Subcutaneous abdominal adipose tissue (tissue), 5 donors: ENCODE measurements at regions not wholly inside any gene's neighbourhood (a gene's known extent, or its start where the extent isn't known, plus 50 kb on each side); places are given as distances from the start of the nearest gene placed in this dataset.

Experiments used
- H3K27ac ChIP-seq: one replicate; pipeline ENCODE4 v1.7.0; 2013; ENCODE audit warnings: low read depth, mild to moderate bottlenecking, inconsistent platforms, low read length, moderate library complexity
- H3K27me3 ChIP-seq, 5 donors: one replicate each; pipeline ENCODE4 v1.7.0; 2013; ENCODE audit warnings: low read length in 5 of 5, inconsistent platforms in 1 of 5; ENCODE audit not compliant: control insufficient read depth in 5 of 5, insufficient read depth in 4 of 5
- H3K36me3 ChIP-seq, 5 donors: one replicate each; pipeline ENCODE4 v1.7.0; 2013; ENCODE audit warnings: low read length in 5 of 5; ENCODE audit not compliant: control insufficient read depth in 5 of 5, insufficient read depth in 5 of 5
- H3K4me1 ChIP-seq, 5 donors: one replicate each; pipeline ENCODE4 v1.7.0; 2013; ENCODE audit warnings: low read length in 5 of 5, mild to moderate bottlenecking in 3 of 5, moderate library complexity in 1 of 5; ENCODE audit not compliant: control insufficient read depth in 5 of 5, insufficient read depth in 5 of 5
- H3K4me3 ChIP-seq, 5 donors: one replicate each; pipeline ENCODE4 v1.7.0; 2013; ENCODE audit warnings: low read length in 5 of 5, low read depth in 1 of 5
- H3K9ac ChIP-seq, 5 donors: one replicate each; pipeline ENCODE4 v1.7.0; 2013; ENCODE audit warnings: low read length in 5 of 5, mild to moderate bottlenecking in 4 of 5, moderate library complexity in 3 of 5
- H3K9me3 ChIP-seq, 5 donors: one replicate each; pipeline ENCODE4 v1.7.0; 2013; ENCODE audit warnings: low read length in 5 of 5; ENCODE audit not compliant: control insufficient read depth in 5 of 5
- donor health status: healthy.
- donor health status: healthy.
- donor health status: healthy.
- donor health status: healthy.
- donor health status: healthy.

DNA sequence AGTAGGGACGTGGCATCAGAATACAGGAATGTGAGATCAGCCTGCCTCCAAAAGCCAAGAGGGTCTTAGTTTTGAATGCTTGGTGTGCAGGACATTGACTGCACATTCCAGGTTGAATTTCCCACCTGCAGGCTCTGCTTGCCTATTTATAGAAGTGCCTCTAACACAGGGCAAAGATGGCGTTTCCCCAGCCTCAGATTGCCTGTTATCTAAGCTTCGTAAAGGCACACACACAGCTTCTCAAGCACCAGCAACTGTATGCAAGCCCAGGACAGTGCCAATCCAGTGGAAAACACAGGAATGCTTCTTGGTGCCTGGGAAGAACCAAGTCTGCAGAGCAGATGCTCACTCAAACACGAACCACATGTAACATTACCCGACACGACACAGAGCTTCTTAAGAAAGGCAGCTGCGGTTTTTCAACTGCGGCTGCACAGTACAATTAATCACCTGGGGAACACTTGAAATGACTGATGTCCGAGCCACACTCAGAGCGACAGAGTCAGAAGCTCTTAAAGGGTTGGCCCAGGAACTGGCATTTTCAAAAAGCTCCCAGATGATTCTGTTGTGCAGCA lies 90.0 kb upstream of the ANKRD34C start:
- no peak overlapping the region for H3K27ac ChIP-seq
- no peak overlapping the region for H3K9ac ChIP-seq
- H3K4me3 ChIP-seq: no peak overlapping the region
- no peaks in the 10 kb centered on the region for H3K4me1 ChIP-seq
- no peaks in the 10 kb centered on the region for H3K9me3 ChIP-seq
- no peaks in the 10 kb centered on the region for H3K36me3 ChIP-seq
- peaks cover 4 to 19% (median 16%) of the 10 kb centered on the region in 5 donors for H3K27me3 ChIP-seq

DNA sequence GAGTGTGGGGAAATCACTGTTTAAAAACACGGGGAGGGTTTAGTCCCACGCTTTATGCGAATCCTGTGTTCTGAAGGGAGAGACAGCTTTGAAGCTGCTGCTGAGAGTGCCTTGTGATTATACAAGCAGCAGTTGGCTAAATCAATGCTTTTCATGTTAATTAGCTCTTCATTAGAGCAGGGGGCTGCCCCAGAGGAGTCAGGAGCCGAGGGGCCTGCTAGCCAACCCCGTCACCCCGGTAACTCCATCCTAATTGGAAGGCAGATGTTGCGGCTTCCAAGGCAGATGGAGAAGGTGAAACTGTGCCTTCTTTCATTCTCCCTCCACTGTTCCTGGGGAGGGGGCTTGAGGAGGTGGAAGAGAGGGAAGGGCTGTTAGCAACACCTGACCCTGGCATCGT lies 92.4 kb upstream of the ANKRD34C start:
- H3K9me3 ChIP-seq: no peaks in the 10 kb centered on the region
- peaks cover 0 to 6% (median 4%) of the 10 kb centered on the region in 5 donors for H3K27me3 ChIP-seq
- H3K9ac ChIP-seq: no peak overlapping the region

GRCh38 chr15:79186616-79187015 lies 95.9 kb upstream of the ANKRD34C start:
- Histone ChIP-seq H3K27ac (no peak overlapping the region), H3K27me3 (no peaks in the 10 kb centered on the region), H3K36me3 (no peaks in the 10 kb centered on the region), H3K9me3 (no peaks in the 10 kb centered on the region), H3K9ac (no peak overlapping the region), H3K4me3 (no peak overlapping the region), H3K4me1 (no peaks in the 10 kb centered on the region)

More for the DNA sequence above, 92.4 kb upstream of the ANKRD34C start:
- Histone ChIP-seq H3K27ac (no peak overlapping the region), H3K4me1 (no peaks in the 10 kb centered on the region), H3K4me3 (no peak overlapping the region), H3K36me3 (no peaks in the 10 kb centered on the region)

- Histone ChIP-seq H3K4me1 (no peaks in the 10 kb centered on the region), H3K9me3 (no peaks in the 10 kb centered on the region), H3K27me3 (no peaks in the 10 kb centered on the region), H3K36me3 (no peaks in the 10 kb centered on the region), H3K9ac (no peak overlapping the region), H3K27ac (no peak overlapping the region), H3K4me3 (no peak overlapping the region)
Measured at GRCh38 chr15:79185199-79185598, 94.6 kb upstream of the RASGRF1 start.

DNA sequence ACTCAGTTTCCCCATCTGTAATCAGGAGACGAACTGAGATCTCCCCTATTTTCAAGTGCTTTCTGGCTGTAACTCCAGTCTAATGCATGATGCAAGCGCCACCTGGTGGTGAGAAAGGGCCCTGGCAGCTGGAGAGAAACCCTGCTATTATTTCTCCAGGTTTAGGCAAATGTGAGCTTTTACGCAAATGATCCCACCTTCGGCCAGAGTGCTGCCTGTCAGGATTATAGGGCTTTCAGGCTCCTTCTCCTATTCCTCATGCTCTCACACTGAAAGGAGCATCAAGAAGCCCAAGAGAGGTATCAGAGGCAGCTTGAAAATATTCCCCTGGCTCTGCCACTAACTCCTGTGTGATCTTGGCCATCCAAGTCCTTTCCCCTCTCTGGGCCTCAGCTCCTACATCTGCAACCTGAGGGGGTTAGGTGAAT lies 93.9 kb upstream of the RASGRF1 start:
- Histone ChIP-seq H3K4me1 (no peaks in the 10 kb centered on the region), H3K27me3 (no peaks in the 10 kb centered on the region), H3K4me3 (no peak overlapping the region), H3K9ac (no peak overlapping the region), H3K36me3 (no peaks in the 10 kb centered on the region), H3K9me3 (no peaks in the 10 kb centered on the region), H3K27ac (no peak overlapping the region)

- no peaks in the 10 kb centered on the region for H3K27me3 ChIP-seq
Measured at GRCh38 chr15:79180318-79180717, 89.7 kb upstream of the RASGRF1 start.

DNA sequence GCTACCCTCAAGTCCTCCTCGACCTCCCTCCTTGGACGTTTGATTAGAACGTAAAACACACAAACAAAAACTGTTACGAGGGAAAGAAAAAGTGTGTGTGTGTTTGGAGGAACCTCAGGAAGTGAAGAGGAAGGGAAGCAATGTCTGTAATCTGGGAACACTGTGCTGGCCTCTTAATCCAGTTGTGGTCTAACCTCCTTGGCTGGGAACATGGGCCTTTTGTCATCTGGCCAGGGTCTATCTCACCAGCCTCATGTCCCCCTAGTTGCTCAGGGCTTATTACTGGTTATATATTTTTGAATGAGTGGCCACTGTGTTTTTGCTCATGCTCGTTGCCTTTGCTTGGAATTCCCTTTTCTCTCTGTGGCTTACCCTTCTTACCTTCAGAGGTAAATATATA lies 89.0 kb upstream of the RASGRF1 start:
- Histone ChIP-seq H3K36me3 (no peaks in the 10 kb centered on the region), H3K9ac (no peak overlapping the region), H3K9me3 (no peaks in the 10 kb centered on the region), H3K4me1 (no peaks in the 10 kb centered on the region), H3K27ac (no peak overlapping the region), H3K4me3 (no peak overlapping the region), H3K27me3 (no peaks in the 10 kb centered on the region)

More at GRCh38 chr15:79180318-79180717, 89.7 kb upstream of the RASGRF1 start:
- no peaks in the 10 kb centered on the region for H3K4me1 ChIP-seq
- no peaks in the 10 kb centered on the region for H3K36me3 ChIP-seq
- no peak overlapping the region for H3K9ac ChIP-seq
- H3K4me3 ChIP-seq: no peak overlapping the region
- H3K27ac ChIP-seq: no peak overlapping the region
- H3K9me3 ChIP-seq: no peaks in the 10 kb centered on the region

GRCh38 chr15:79179108-79179561 lies 88.6 kb upstream of the RASGRF1 start:
- no peak overlapping the region for H3K27ac ChIP-seq
- no peaks in the 10 kb centered on the region for H3K9me3 ChIP-seq
- H3K4me3 ChIP-seq: no peak overlapping the region
- H3K36me3 ChIP-seq: no peaks in the 10 kb centered on the region
- H3K9ac ChIP-seq: no peak overlapping the region
- H3K27me3 ChIP-seq: no peaks in the 10 kb centered on the region
- H3K4me1 ChIP-seq: peaks cover 0 to under 1% (median 0%) of the 10 kb centered on the region in 5 donors

GRCh38 chr15:79178594-79178993 lies 88.0 kb upstream of the RASGRF1 start:
- peaks cover 0 to under 1% (median 0%) of the 10 kb centered on the region in 5 donors for H3K27me3 ChIP-seq
- no peak overlapping the region for H3K27ac ChIP-seq
- H3K4me1 ChIP-seq: peaks cover 0 to 6% (median 4%) of the 10 kb centered on the region in 5 donors
- no peak overlapping the region for H3K9ac ChIP-seq
- no peaks in the 10 kb centered on the region for H3K36me3 ChIP-seq
- H3K4me3 ChIP-seq: no peak overlapping the region
- no peaks in the 10 kb centered on the region for H3K9me3 ChIP-seq

- no peak overlapping the region for H3K9ac ChIP-seq
- no peak overlapping the region for H3K4me3 ChIP-seq
- no peaks in the 10 kb centered on the region for H3K36me3 ChIP-seq
- peaks cover 4 to 27% (median 22%) of the 10 kb centered on the region in 5 donors for H3K4me1 ChIP-seq
- H3K27me3 ChIP-seq: peaks cover 0 to 6% (median 0%) of the 10 kb centered on the region in 5 donors
- no peaks in the 10 kb centered on the region for H3K9me3 ChIP-seq
- no peak overlapping the region for H3K27ac ChIP-seq
Measured at GRCh38 chr15:79176151-79176550, 85.6 kb upstream of the RASGRF1 start.
